GM23248 (cell line): ENCODE measurements at regions not wholly inside any gene's neighbourhood (a gene's known extent, or its start where the extent isn't known, plus 50 kb on each side); places are given as distances from the start of the nearest gene placed in this dataset.

ENCODE experiments used
- EZH2 ChIP-seq: fragments of 200-600 bp; sonication (generic); IDR thresholded peaks from 2 replicates; pipeline ENCODE4 v1.6.1; 2018; ENCODE audit warnings: antibody characterized with exemption, mild to moderate bottlenecking; ENCODE audit not compliant: insufficient read depth, poor library complexity, severe bottlenecking
- EZH2phosphoT487 ChIP-seq: fragments of 200-600 bp; sonication (generic); IDR thresholded peaks from 2 replicates; pipeline ENCODE4 v1.6.1; 2018; ENCODE audit warnings: antibody characterized with exemption, moderate library complexity, mild to moderate bottlenecking, low read depth; ENCODE audit not compliant: insufficient read depth

- TF ChIP-seq EZH2 = no peak
- no peak for TF ChIP-seq EZH2phosphoT487
These were observed 131.2 kb downstream of the ETAA1 start for GRCh38 chr2:67528320-67528719.
